GM21576 (cell line): ENCODE measurements at regions not wholly inside any gene's neighbourhood (a gene's known extent, or its start where the extent isn't known, plus 50 kb on each side); places are given as distances from the start of the nearest gene placed in this dataset.

Experiments
- ATAC-seq: cut with Tn5 transposase; IDR thresholded peaks from one replicate; pipeline ENCODE4 v1.9.1; 2021; ENCODE audit warnings: mild to moderate bottlenecking, moderate library complexity; ENCODE audit not compliant: unreplicated experiment

GRCh38 chr2:220151341-220151740 is 523.9 kb downstream of the SLC4A3 start:
- no peak for ATAC-seq

GRCh38 chr2:220152281-220152935 is 525.0 kb downstream of the SLC4A3 start:
- no peak for ATAC-seq

GRCh38 chr2:220153118-220153517 is 525.7 kb downstream of the SLC4A3 start:
- no peak for ATAC-seq

GRCh38 chr2:220154304-220154703 is 526.9 kb downstream of the SLC4A3 start:
- ATAC-seq: no peak

- ATAC-seq: no peak
Observed at GRCh38 chr2:220157312-220157711, 529.9 kb downstream of the SLC4A3 start.

- no peak for ATAC-seq
Observed at GRCh38 chr2:220159738-220160137, 532.3 kb downstream of the SLC4A3 start.

- no peak for ATAC-seq
Observed at GRCh38 chr2:220162320-220162719, 534.9 kb downstream of the SLC4A3 start.

- ATAC-seq: no peak
Observed at GRCh38 chr2:220163486-220163885, 536.1 kb downstream of the SLC4A3 start.

GRCh38 chr2:220165401-220165800 is 538.0 kb downstream of the SLC4A3 start:
- ATAC-seq: no peak

- ATAC-seq: no peak
Observed at GRCh38 chr2:220166616-220167015, 539.2 kb downstream of the SLC4A3 start.

- ATAC-seq: no peak
Observed at GRCh38 chr2:220167956-220168355, 540.5 kb downstream of the SLC4A3 start.

- no peak for ATAC-seq
Observed at GRCh38 chr2:220168891-220169546, 541.6 kb downstream of the SLC4A3 start.

GRCh38 chr2:220174826-220175225 is 547.4 kb downstream of the SLC4A3 start:
- ATAC-seq: no peak

- ATAC-seq: no peak
Observed at GRCh38 chr2:220175967-220176366, 548.5 kb downstream of the SLC4A3 start.

- no peak for ATAC-seq
Observed at GRCh38 chr2:220178991-220179695, 551.7 kb downstream of the SLC4A3 start.

GRCh38 chr2:220181165-220181564 is 553.7 kb downstream of the SLC4A3 start:
- no peak for ATAC-seq

- no peak for ATAC-seq
Observed at GRCh38 chr2:220182790-220183189, 555.4 kb downstream of the SLC4A3 start.

- ATAC-seq: no peak
Observed at GRCh38 chr2:220185766-220186305, 558.4 kb downstream of the SLC4A3 start.

- no peak for ATAC-seq
Observed at GRCh38 chr2:220188031-220188430, 560.6 kb downstream of the SLC4A3 start.

- no peak for ATAC-seq
Observed at GRCh38 chr2:220191031-220191430, 563.6 kb downstream of the SLC4A3 start.

- ATAC-seq: no peak
Observed at GRCh38 chr2:220191737-220192136, 564.3 kb downstream of the SLC4A3 start.
